GM18951 (cell line): ENCODE measurements at regions not wholly inside any gene's neighbourhood (a gene's known extent, or its start where the extent isn't known, plus 50 kb on each side); places are given as distances from the start of the nearest gene placed in this dataset.
"Not testable (repeated sequence)": the region's sequence is repeated elsewhere in the genome, so short reads cannot be mapped to it uniquely, and the experiment has no call there.

Source experiments
- POLR2A ChIP-seq: IDR thresholded peaks from 4 replicates; pipeline ENCODE4 v1.6.1; 2011; ENCODE audit warnings: mild to moderate bottlenecking; ENCODE audit not compliant: insufficient read length, insufficient read depth; ENCODE audit errors: extremely low read depth
- in situ Hi-C: fragments of 300-500 bp; cut with MboI; formaldehyde crosslinking; loops from one replicate; pipeline ENCODE4 v1.12.0; 2022; ENCODE audit warnings: low sequenced_read_pairs, mixed read lengths, inconsistent platforms; ENCODE audit not compliant: unreplicated experiment

- in situ Hi-C loops = no loop called here
These were observed 180.1 kb upstream of the MMS22L start for GRCh38 chr6:97462938-97463598.

DNA sequence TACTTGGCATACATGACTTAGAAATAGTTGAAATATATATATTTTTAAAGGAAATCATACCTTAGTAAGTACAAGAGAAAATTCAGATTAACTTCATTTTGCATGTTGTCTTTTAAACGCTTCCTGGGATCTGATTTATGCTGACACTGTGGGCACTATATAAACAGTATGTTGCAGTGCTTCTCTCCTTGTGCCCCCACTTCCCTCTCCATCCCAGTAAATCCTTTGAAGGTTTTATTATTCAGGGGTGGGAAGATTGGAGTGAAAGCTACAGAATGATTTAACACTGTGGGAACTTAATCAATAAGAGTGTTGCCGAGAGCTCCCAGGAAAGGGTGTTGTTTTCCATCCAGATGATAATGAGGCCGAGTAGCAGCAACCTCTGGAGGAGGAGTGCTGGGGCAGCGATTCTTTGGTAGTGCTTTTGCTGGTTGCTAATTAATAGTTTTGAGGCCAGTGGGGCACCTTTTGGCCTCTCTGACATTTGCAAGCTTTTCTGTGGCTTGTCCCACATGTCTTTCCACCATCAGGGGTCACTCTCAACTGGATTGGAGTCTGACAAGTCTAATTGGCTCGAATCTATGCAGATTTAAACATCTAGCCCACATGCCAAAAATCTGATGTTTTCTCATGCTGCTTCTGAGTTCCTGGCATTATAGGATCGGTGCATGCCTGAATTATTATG, 183.0 kb upstream of the MMS22L start:
- in situ Hi-C loops = no loop called here
- TF ChIP-seq POLR2A = no peak

More at GRCh38 chr6:97462938-97463598, 180.1 kb upstream of the MMS22L start:
- no peak for TF ChIP-seq POLR2A

DNA sequence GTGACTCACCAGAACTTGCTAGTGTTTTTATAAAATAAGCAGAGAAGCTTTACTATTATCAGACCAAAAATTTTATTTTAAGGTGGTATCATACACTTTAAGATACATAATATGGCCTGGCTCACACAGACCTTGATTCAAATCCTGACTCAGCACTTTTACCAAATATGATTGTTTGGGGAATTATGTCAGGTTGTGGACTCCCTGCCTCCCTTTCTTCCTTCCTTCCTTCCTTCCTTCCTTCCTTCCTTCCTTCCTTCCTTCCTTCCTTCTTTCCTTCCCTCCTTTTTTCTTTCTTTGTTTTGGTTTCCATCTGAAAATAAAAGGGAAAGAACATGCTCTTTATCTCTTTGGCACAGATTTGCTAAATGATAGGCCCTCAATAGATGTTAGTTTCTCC, 186.0 kb upstream of the MMS22L start:
- in situ Hi-C loops = no loop called here
- no peak for TF ChIP-seq POLR2A

DNA sequence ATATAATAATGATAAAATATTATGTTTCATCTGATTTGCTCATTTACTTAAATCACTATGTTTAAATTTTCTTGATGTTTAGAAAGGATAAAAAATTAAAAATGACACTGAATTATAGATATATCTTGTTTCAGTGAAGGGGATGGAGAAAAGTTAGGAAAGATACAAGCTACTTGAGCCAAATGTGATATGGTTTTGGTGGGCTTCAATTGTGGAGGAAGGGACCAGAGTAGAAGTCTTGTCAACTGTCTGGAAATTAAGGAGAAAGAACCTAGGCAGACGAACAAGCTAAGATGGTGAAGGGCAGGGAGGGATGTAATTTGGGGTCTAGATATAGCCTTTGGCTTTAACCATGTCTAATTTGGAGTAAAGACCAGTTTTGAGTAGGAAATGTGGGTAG, 186.4 kb upstream of the MMS22L start:
- in situ Hi-C loops = no loop called here
- no peak for TF ChIP-seq POLR2A

- in situ Hi-C loops = no loop called here
These were observed 187.3 kb upstream of the MMS22L start for GRCh38 chr6:97470322-97470721.

GRCh38 chr6:97473979-97474378, 191.0 kb upstream of the MMS22L start:
- in situ Hi-C loops = no loop called here
- TF ChIP-seq POLR2A = no peak

More at GRCh38 chr6:97470322-97470721, 187.3 kb upstream of the MMS22L start:
- no peak for TF ChIP-seq POLR2A

DNA sequence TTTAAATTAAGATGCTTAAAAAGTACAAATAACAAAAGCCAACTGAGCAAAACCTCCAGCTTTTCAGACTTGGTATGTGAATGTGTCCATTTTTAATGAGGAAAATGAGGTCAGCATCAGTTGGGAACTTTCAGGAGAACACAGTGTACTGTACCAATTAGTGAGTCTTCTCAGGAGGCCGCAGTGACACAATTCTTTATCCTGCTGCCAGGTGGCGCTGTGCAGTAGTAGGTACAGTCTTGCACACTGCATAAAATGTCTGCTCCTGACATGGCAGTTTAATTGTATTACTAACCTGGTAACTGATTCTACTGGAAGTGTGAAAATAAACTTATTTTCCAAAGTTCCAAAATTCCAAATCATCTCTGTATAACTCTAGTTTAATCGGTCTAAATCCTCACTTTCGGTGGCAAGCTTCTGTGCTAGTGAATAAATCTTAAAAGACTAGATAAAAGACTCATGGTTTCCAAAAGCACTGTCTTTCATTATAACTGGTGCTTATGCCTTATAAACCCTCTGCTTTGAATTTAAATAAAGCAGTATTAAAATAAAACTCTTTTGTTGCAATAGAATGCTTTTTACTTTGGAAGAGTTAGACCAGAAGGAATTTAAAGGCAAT, 214.8 kb upstream of the MMS22L start:
- in situ Hi-C loops = loop anchor here (25.0 kb wide), 1 partner anchor 1614 kb away; no protein-coding TSS in a partner anchor
- no peak for TF ChIP-seq POLR2A

- TF ChIP-seq POLR2A = no peak
- in situ Hi-C loops = no loop called here
These were observed 218.8 kb upstream of the MMS22L start for GRCh38 chr6:97501853-97502252.

DNA sequence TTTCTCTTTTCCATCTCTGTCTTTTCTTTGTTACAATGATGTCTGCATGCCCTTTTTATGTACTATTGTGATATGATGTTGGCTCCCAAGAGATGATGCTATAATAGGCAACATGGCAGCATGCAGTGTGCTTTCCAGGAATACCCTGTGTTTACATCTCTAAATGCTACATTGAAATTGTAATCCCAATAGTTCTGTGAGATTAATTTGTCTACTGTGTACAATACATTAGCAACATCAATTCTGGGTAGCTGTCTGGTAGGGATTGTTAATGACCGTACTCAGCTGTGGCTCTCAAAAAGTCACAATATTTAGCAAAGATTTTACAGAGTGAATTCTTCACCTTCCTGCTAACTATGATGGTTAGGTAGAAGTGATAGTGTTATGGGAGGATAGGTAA, 225.6 kb upstream of the MMS22L start:
- no peak for TF ChIP-seq POLR2A
- in situ Hi-C loops = no loop called here

- in situ Hi-C loops = not testable (repeated sequence)
These were observed 230.2 kb upstream of the MMS22L start for GRCh38 chr6:97513260-97513659.

- no peak for TF ChIP-seq POLR2A
These were observed 241.8 kb upstream of the MMS22L start for GRCh38 chr6:97524811-97525210.

DNA sequence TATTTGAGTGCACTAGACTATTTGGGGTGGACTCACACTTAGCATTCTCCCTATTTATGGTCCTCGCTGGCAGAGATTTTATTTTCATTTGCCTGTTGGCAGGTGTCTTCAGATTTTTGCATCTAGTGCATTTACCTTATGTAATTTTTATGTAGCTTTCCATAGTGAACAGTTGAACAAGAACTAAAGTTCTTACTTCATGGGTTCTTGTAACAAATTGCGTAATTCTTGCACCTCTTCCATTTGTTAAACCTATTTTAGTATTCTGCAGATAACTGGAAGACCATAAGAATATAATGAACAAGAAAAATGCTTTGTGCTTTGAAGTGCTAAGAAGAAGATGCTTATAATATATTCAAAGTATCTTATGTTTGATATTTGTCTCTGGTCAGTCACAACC, 252.8 kb upstream of the MMS22L start:
- no peak for TF ChIP-seq POLR2A
- in situ Hi-C loops = no loop called here

More at GRCh38 chr6:97524811-97525210, 241.8 kb upstream of the MMS22L start:
- in situ Hi-C loops = no loop called here

DNA sequence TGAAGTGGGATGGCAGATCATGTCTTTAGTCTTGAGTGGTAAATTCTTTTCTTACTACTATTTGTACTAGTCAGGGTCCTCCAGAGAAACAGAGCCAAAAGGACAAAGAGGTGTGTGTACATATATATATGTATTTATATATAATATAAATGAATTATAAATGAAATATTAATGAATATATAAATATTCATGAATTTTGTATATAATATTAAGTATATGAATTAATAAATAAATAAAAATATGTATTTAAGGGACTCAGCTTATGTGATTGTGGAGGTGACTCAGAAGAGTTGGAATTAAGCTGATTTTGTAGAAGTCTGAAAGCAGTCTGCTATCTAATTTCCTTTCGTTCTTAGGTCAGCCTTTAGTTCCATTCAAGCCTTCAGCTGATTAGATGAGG, 265.3 kb upstream of the MMS22L start:
- in situ Hi-C loops = no loop called here

GRCh38 chr6:97557355-97557754, 274.3 kb upstream of the MMS22L start:
- in situ Hi-C loops = no loop called here
- no peak for TF ChIP-seq POLR2A

More for the DNA sequence above, 265.3 kb upstream of the MMS22L start:
- TF ChIP-seq POLR2A = no peak
